ENCODE measurements at regions not wholly inside any gene's neighbourhood (a gene's known extent, or its start where the extent isn't known, plus 50 kb on each side); places are given as distances from the start of the nearest gene placed in this dataset.
A peak's percentile ranks its signal among the peaks of the same experiment; 100 is the strongest.

DNA sequence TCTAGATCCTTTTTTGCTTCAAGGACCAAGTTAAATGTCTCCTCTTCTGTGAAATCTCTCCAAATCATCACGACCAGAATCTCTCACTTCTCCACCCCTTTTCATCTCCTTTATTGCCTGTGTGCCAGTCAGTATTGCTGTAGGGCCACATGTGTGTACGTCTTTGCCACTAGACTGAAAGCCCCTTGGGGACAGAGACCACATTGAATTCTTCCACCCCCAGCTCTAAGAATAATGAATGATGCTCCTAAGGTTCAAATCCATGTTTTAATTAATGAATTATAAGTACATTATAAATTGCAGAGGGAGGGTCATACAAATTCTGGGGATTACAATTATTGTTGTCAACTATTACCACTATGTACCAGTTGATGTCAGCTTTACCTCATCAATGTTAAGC lies 343.8 kb downstream of the USP25 start:
- DNase-seq: peak; percentile 46

- DNase-seq: no peak
Observed at GRCh38 chr21:16074950-16075489, 345.2 kb downstream of the USP25 start.

GRCh38 chr21:16075649-16076282 lies 346.0 kb downstream of the USP25 start:
- DNase-seq: no peak

DNA sequence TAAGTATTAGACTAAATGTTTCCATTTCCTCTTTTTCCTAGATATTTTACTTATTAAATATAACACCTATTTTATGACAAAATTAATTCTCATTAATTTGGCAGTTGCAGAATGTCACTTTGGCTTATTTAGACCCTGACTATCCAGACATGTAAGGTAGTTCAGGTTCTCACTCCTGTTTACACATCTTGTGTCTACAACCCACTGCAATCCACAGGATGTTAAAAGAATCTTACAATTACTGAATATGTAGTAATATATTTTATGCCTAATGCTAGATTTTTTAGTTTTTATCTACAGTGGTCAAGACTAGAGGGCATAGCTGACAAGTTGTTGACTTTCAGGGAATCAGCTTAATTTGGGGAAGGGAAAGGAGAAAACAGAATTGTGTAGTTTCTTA lies 346.7 kb downstream of the USP25 start:
- no peak for DNase-seq

GRCh38 chr21:16078382-16078781 lies 348.6 kb downstream of the USP25 start:
- no peak for DNase-seq

- DNase-seq: no peak
Observed at GRCh38 chr21:16079830-16080229, 350.0 kb downstream of the USP25 start.

DNA sequence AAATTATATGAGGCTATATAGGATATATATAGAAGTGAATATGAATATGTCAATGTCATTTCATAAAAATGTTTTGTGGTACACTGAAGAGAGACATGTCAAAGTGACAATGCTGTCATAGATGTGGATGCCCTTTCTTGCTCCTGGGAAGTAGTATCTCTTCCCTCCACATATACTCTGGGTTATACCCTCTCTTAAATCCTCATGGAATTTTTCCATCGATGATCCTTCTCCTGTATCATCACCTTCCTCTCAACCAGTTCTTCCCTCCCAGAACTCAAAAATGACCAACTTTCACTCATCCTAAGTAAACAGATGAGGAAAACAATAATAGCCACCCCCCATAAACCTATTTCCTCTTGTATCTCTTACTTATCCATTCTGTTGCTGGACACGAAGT lies 351.5 kb downstream of the USP25 start:
- no peak for DNase-seq

- DNase-seq: no peak
Observed at GRCh38 chr21:16082038-16082816, 352.4 kb downstream of the USP25 start.

DNA sequence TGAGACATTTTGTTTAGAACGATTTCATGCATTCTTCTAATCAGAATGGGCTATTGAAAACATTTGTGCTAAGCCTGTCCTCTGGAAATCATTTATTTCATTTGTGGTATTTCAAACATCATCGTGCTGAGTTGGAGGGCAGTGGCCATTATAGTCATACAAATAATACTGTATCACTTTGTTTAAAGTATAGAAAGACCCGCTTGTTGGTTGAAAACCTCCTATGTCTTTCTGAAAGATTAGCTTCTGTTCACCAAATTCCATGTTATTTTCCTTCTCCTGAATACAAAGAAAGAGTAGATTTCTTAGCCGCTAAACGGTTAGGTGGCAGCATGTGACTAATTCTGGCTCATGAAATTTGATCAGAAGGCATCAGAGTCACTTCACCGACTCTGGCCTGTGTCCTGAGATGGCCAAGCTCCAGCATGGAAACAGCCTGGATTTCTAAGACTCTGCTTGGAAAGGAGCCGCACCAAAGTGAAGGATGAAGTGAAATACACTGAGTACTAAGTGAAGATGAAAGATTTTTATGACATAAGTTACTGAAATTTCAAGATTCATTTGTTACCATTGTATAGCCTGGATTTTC lies 355.1 kb downstream of the USP25 start:
- no peak for DNase-seq

GRCh38 chr21:16085421-16085820 lies 355.6 kb downstream of the USP25 start:
- DNase-seq: no peak

DNA sequence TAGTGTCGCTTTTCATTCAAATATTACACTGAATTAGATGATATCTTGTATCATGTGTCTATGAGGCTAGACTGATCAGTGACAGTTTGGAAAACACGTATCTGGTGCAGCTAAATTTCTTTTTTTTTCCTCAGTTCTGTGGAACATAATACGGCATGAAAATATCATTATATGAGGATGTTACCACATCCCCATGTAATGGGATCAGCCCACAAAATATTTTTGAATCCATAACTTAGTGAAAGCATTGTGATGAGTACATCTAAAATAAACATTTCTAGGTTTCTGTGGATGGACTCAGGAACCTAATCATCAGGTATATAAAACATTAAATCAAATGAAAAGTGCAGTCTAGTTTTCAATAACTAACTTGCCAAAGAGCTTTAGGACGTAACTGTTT lies 356.3 kb downstream of the USP25 start:
- no peak for DNase-seq

GRCh38 chr21:16086936-16087335 lies 357.2 kb downstream of the USP25 start:
- DNase-seq: no peak

DNA sequence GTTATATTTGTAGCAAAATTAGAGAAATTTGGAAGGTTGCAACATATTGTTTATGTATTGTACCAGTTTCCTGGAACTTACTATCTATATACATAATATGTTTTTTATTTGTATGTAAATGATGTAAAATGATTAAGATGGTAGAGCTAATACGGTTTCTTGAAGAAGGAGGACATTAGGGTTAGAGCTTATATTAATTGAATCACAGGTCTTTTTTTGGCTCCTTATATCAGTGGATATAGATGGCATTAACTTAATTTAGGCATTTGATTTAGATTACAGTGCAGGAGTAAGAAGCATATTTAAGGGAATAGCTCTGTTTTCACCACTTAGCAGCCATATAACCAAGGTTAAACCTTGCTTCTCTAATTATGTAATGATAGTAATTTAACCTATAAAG lies 357.7 kb downstream of the USP25 start:
- no peak for DNase-seq

GRCh38 chr21:16088056-16088455 lies 358.3 kb downstream of the USP25 start:
- no peak for DNase-seq

DNA sequence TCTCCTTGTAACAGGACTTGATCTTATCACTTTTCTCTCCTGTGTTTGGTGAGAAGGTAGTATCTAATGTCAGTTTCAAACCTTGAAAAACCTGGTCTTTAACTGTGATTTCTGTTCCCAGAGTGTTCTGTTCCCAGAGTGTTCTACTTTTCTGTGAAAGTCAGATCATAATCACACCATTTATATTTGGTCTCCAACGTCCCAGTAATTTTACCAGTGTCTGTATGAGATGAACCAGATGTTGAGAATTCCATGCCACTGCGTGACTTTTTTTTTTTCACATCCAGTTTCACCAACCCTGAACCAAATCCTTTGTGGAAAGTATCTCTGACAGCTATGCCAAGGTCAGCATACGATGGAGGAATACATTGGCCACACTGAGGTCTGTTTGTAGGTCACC lies 365.2 kb downstream of the USP25 start:
- no peak for DNase-seq

DNA sequence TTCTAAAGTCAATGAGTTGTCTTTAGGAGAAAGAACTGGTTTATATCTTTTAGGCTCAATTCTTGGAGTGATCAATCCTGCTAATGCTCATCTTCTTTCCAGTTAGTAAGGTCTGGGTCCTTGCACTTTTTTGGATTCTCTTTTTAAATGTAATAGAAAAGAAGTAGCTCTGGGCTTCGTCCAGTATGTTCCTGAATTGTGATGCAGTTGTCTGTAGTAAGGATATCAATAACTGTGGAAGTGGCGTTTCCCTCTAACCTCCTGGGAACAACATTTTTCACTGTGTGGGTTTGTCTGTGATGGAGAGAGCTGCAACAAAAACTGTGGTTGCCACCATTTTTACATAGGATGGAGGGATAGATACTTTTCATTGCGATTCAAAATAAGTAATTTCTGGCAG lies 367.2 kb downstream of the USP25 start:
- DNase-seq: no peak

- no peak for DNase-seq
Observed at GRCh38 chr21:16102113-16102512, 372.3 kb downstream of the USP25 start.

- DNase-seq: no peak
Observed at GRCh38 chr21:16108561-16109075, 378.8 kb downstream of the USP25 start.

DNA sequence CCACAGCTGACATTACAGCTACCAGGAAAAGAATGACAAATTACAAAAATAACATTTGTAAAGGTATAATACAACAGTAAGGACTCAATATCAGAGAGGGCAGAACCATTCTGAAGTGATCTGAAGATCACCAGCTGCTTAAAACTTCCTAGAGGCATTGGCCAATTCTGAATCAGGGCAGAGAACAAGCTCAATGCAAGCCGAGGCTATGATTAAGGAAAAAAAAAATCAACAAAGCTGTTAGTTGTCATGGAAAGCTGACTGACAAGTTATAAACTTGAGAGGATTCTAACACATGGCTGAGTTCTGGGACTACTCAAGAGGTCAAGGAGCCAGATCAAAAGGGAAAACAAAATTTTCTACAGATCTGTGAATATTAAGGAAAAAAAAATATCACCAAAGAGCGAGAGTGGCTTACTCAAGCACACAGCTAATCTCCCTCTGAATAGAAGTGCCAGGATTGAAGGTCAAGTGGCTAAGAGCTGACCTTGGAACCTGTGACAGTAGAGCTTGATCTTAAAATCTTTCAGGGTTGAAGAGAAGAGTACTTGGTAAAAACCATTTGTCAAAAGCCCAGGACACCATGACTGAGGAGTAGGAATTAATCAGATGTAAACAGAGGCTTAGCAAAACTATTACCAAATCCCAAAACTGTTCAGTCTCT lies 383.4 kb downstream of the USP25 start:
- no peak for DNase-seq

GRCh38 chr21:16115461-16115860 lies 385.7 kb downstream of the USP25 start:
- no peak for DNase-seq

- DNase-seq: no peak
Observed at GRCh38 chr21:16116069-16116468, 386.3 kb downstream of the USP25 start.

GRCh38 chr21:16116798-16117197 lies 387.0 kb downstream of the USP25 start:
- peak; percentile 21 for DNase-seq

- peak; percentile 64 for DNase-seq
Observed at GRCh38 chr21:16117331-16117730, 387.5 kb downstream of the USP25 start.

Data from skin of body (tissue), 1 donor.